Tibial nerve (tissue), 3 donors: ENCODE measurements at regions not wholly inside any gene's neighbourhood (a gene's known extent, or its start where the extent isn't known, plus 50 kb on each side); places are given as distances from the start of the nearest gene placed in this dataset.

Experiments used
- CTCF ChIP-seq, 5 experiments: fragments of 200-600 bp in 3 of 5; fragments of 450-650 bp in 2 of 5; sonication (generic) in 3 of 5; IDR thresholded peaks; one replicate each; pipeline ENCODE4 v1.5.1; 2016 to 2019; ENCODE audit warnings: antibody characterized with exemption in 5 of 5, mild to moderate bottlenecking in 3 of 5, moderate library complexity in 2 of 5
- POLR2A ChIP-seq, 2 donors: fragments of 450-650 bp; IDR thresholded peaks; one replicate each; pipeline ENCODE4 v1.6.1; 2017; ENCODE audit warnings: antibody characterized with exemption in 2 of 2, mild to moderate bottlenecking in 2 of 2, moderate library complexity in 2 of 2

GRCh38 chr20:56708991-56709390 is 79.9 kb downstream of the TFAP2C start:
- TF ChIP-seq CTCF (IDR thresholded peaks at IDR 0.05) (no peak), POLR2A (IDR thresholded peaks at IDR 0.05) (no peak)
